BJ (cell line): ENCODE measurements at regions not wholly inside any gene's neighbourhood (a gene's known extent, or its start where the extent isn't known, plus 50 kb on each side); places are given as distances from the start of the nearest gene placed in this dataset.

ENCODE experiments used
- CTCF ChIA-PET: fragments of 350-600 bp; formaldehyde crosslinking; extraction: SDS; loops from one replicate; lab custom pipeline; 2021; ENCODE audit warnings: antibody characterized with exemption, inconsistent platforms; lab: Yijun Ruan, JAX
- POLR2A ChIA-PET: fragments of 300-600 bp; sonication (Branson Sonifier 250); formaldehyde crosslinking; extraction: SDS; loops from one replicate; lab custom pipeline; 2021; ENCODE audit warnings: antibody characterized with exemption; lab: Charles Lee
- DNase-seq: peaks from one replicate; pipeline ENCODE4 v3.0.0-alpha.2; 2011; ENCODE audit warnings: low read depth
- H3K27me3 ChIP-seq: 2 replicates; pipeline ENCODE4 v1.6.0; 2011; ENCODE audit warnings: low read length; ENCODE audit not compliant: control insufficient read depth, insufficient read depth
- H3K36me3 ChIP-seq: 2 replicates; pipeline ENCODE4 v1.5.1; 2011; ENCODE audit warnings: low read length; ENCODE audit not compliant: control insufficient read depth, insufficient read depth
- H3K4me3 ChIP-seq: 2 replicates; pipeline ENCODE4 v1.5.1; 2011; ENCODE audit warnings: low read depth, mild to moderate bottlenecking, control low read depth, low read length
- TF ChIP-seq, protein P1 (sequence below): IDR thresholded peaks from 2 replicates; pipeline ENCODE4 v1.5.1; 2011; ENCODE audit warnings: low read depth, mild to moderate bottlenecking, control low read depth, inconsistent platforms, low read length, moderate library complexity; ENCODE audit not compliant: insufficient read depth

DNA sequence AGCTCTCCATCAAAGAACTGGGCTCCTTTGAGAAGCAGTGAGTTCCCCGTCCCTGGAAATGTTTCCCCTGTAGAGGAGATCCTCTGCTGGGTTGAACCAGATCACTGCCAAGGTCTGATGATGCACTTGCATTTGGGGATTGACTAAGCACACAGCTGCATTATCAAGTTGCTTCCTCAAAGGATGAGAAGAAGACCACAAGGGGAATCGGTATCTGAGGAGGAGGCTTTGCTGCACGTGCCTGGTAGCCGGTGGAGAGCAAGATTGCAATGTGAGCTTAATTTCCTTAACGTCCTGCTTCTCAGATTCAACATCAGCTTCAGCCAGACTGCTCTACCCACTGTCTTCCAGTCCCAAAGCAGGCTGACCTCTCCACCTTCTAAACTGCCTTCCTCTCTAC, 128.8 kb upstream of the STMND1 start:
- H3K27me3 ChIP-seq, result no peaks in the 10 kb centered on the region
- CTCF ChIA-PET, result interaction anchor here (0.8 to 2.8 kb wide), 4 partner anchors 8 to 461 kb away, joined by 3 to 6 read pairs (median 3); no protein-coding TSS in a partner anchor

DNA sequence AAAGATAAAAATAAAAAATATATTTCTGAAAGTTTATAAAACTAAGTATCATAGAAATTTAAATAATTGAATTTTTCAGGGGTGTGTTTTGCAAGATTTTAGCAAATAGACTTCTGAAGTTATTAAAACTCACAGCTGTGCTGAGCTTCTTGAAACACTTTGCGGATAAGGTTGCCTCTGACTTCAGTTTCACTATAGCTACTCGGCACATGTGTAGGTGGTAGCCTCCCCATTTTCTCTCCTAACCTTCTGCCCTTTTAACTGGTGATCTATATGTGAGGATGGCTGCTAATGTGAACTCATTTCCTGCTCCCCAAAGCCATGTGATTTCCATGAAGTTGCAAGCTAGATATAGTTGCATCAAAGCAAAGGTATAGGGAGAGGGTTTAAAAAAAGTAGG, 129.3 kb upstream of the STMND1 start:
- Histone ChIP-seq H3K27me3 (no peaks in the 10 kb centered on the region), H3K36me3 (no peaks in the 10 kb centered on the region), H3K4me3 (no peak overlapping the region)
- POLR2A ChIA-PET, result no interaction called here
- DNase-seq, result no peak
- TF ChIP-seq, protein P1, sequence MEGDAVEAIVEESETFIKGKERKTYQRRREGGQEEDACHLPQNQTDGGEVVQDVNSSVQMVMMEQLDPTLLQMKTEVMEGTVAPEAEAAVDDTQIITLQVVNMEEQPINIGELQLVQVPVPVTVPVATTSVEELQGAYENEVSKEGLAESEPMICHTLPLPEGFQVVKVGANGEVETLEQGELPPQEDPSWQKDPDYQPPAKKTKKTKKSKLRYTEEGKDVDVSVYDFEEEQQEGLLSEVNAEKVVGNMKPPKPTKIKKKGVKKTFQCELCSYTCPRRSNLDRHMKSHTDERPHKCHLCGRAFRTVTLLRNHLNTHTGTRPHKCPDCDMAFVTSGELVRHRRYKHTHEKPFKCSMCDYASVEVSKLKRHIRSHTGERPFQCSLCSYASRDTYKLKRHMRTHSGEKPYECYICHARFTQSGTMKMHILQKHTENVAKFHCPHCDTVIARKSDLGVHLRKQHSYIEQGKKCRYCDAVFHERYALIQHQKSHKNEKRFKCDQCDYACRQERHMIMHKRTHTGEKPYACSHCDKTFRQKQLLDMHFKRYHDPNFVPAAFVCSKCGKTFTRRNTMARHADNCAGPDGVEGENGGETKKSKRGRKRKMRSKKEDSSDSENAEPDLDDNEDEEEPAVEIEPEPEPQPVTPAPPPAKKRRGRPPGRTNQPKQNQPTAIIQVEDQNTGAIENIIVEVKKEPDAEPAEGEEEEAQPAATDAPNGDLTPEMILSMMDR, result no peak
- CTCF ChIA-PET, result interaction anchor here (0.8 to 2.8 kb wide), 4 partner anchors 7 to 461 kb away, joined by 3 to 6 read pairs (median 3); no protein-coding TSS in a partner anchor

More for the DNA sequence above, 128.8 kb upstream of the STMND1 start:
- Histone ChIP-seq H3K36me3 (no peaks in the 10 kb centered on the region), H3K4me3 (no peak overlapping the region)
- no peak for DNase-seq
- POLR2A ChIA-PET, result no interaction called here
- TF ChIP-seq, protein P1, result no peak

DNA sequence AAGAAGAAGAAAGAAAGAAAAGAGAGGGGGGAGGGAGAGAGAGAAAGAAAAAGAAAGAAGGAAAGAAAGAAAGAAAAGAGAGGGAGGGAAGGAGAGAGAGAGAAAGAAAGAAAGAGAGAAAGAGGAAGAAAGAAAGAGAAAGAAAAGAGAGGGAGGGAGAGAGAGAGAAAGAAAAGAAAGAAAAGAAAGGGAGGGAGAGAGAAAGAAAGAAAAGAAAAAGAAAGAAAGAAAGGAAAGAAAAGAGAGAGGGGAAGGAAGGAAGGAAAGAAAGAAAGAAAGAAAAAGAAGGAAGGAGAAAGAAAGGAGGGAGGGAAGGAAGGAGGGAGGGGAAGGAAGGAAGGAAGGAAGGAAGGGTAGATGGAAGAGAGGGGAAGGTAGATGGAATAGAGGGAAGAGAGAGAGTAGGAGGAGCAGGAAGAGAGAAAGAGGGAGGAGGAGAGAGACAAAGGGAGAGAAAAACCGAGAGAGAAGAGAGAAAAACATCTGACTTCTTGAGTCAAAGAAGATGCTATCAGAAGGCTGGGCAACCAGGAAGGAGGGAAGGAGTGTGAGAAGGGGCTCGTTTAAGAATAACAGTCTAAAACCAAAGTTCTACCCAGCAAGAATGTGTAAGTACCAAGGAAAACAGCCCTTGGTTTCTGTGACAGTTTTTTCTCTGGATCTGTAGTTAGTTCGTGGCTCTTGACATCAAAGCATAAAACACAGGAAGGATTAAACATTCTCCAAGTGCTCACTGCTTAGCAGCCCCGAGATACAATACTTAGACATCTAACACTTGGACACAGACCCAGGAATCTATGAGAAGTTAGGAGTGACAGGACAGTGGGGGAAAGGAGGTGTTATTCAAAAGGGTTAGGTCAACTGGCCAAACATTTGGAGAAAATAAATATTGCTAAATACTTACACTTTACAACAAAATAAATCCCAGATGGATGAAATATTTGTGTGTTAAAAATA, 131.9 kb upstream of the STMND1 start:
- Histone ChIP-seq H3K36me3 (no peaks in the 10 kb centered on the region), H3K27me3 (no peaks in the 10 kb centered on the region), H3K4me3 (no peak overlapping the region)
- TF ChIP-seq, protein P1, result no peak
- ChIA-PET CTCF (interaction anchor here (2.8 kb wide), 1 partner anchor 206 kb away, joined by 6 read pairs; no protein-coding TSS in a partner anchor), POLR2A (no interaction called here)
- peak; percentile 72 for DNase-seq

DNA sequence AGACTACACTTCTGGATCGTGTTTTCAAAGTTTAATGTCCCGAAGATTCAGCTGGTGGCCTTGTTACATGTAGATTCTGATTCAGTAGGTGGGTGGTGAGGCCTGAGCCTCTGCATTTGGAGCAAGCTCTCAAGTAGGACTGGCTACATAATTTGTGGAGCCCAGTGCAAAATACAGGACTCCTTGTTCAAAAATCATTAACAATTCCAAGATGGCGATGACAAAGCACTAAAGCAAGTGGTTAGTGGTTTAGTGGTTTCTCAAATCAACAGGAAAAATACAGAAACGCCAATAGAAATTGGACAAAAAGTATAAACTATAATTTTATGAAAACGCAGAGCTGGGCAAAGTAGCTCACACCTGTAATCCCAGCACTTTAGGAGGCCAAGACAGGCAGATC, 133.7 kb upstream of the STMND1 start:
- H3K27me3 ChIP-seq, result no peaks in the 10 kb centered on the region
- POLR2A ChIA-PET, result interaction anchor here (0.6 kb wide), 1 partner anchor 690 kb away, joined by 3 read pairs; no protein-coding TSS in a partner anchor

More for the DNA sequence above, 133.7 kb upstream of the STMND1 start:
- CTCF ChIA-PET, result interaction anchor here (0.6 to 5.9 kb wide), 5 partner anchors 19 to 204 kb away, joined by 3 to 76 read pairs (median 6); partner anchors contain the start of gene ATXN1
- DNase-seq, result no peak
- Histone ChIP-seq H3K36me3 (no peaks in the 10 kb centered on the region), H3K4me3 (no peak overlapping the region)
- TF ChIP-seq, protein P1, result no peak
